ENCODE measurements at regions not wholly inside any gene's neighbourhood (a gene's known extent, or its start where the extent isn't known, plus 50 kb on each side); places are given as distances from the start of the nearest gene placed in this dataset.

DNA sequence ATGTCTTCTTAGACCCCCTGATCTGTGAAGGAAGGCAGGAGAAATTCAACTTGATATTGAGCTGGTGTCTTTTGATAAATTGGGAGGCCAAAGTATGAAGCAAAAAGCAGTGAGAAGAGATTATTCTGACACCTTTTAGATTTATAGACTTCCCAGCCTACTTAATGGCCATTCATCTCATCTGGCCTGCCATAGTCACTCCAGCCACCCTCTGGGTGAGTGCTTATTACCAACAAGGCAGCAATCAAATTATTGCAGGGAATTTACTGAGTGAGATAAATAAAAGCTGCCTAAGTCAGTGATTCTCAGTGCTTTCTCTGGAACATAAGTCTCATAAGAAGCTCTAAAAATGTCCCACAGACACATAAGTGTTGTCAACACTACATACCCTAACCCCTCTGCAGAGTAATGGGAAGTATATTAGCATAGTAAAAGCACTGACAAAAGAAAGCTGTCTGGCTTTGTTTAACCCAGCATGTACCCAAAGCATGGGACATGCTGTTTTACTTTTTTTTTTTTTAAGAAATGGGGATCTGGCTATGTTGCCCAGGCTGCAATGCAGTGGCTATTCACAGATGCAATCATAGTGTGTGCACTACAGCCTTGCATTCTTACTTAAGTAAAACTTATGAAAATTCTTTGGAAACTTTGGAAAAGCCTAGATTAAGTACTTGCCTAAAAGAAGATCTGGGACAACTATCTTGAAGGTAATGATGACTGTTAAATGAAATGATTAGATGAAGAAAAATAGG lies 725.3 kb downstream of the TUSC7 start:
- in situ Hi-C loops (cut with HindIII; ENCODE audit: low sequenced_read_pairs): no loop called here

DNA sequence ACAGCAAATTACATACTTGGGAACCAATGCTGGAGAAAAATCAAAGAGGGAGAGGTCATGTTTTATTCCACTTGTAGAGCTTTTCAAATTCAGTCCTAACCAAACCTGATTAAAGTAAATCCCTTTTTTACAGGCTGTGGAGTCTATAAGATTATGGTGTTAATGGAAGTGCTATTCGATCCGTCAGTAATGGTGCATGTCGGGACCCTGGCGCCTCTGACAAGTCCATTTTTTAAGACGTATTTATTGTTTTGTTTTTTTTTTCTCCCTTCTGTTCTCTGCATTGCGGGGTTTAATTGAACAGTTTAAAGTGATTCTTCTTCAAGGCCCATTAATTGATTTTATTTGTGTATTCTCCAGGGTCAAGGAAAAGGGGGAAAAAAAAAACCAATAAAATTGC lies 725.9 kb downstream of the TUSC7 start:
- in situ Hi-C loops (cut with HindIII; ENCODE audit: low sequenced_read_pairs): no loop called here

DNA sequence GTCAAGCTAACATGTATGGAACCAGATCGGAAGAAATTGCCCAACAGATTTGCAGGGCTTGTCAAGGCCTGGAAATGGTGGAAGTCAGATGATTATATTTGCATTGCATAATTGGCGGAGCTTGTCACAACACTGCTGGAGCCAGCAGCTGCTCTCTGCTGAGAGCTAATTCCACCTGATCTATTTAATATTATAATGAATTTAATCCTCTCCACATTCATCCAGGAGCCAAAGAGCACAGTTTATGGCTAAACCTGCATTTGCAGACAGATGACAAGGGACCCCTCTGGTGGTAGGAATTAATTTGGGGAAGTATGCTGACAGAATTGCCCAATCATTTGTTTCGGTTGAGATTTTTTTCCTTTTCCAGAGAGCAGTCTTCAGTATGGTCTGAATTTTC lies 730.2 kb downstream of the TUSC7 start:
- in situ Hi-C loops (cut with HindIII; ENCODE audit: low sequenced_read_pairs): no loop called here

DNA sequence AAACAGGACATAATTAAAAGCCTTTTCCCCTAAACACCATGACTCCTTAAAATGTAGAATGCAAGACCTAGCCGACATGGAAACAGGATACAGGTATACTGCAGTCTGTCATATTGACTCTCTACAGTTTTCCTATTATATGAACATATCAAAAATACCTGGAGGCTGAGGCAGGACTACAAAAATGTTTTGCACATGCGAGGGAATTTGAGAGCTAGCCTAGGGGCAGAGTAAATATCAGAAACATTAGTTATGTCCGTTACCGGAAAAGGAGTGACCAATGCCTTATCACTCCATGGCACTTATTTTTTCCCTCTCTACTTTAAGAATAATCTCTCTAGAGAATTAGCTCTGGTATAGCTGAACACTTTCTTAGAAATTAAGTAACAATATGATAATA lies 732.3 kb downstream of the TUSC7 start:
- in situ Hi-C loops (cut with HindIII; ENCODE audit: low sequenced_read_pairs): no loop called here

GRCh38 chr3:117442566-117442965 lies 733.0 kb downstream of the TUSC7 start:
- in situ Hi-C loops (cut with HindIII; ENCODE audit: low sequenced_read_pairs): no loop called here

GRCh38 chr3:117443014-117443413 lies 733.4 kb downstream of the TUSC7 start:
- in situ Hi-C loops (cut with HindIII; ENCODE audit: low sequenced_read_pairs): no loop called here

DNA sequence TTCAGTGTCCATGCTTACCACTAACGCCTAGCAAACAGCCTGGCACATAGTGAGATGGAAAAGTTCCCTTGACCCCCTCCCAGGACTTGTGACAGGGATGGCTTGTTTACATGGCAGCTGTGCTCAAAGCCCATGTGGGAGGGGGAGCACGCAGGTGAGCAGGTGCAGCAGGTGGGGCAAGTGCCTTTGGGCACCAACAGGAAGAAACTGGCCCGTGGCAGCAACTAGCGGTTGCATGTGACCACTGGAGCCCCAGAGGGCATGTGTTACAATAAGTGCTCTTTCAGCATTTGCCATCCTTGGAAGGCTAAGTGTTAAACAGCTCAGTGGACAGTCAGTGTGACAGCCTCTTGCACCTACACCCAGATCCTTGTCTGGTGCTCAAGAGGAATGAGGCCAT lies 734.6 kb downstream of the TUSC7 start:
- in situ Hi-C loops (cut with HindIII; ENCODE audit: low sequenced_read_pairs): no loop called here

DNA sequence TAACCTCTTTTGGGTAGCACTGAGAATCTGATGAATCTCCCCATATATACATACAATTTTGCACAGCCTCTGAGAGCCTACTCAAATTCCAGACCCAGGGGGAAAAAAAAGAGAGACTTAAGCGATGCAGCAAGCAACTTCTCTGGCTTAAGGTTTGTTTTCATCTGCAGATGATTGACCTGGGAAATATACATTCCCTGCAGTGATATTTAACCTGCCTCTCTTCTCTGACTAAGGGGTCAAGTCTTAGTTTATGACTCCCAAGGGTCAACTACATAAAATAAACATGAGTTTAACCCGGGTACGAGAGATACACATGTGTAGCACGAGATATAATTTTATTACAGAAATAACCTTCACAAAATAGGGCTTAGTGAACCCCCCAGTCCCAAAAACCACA lies 737.8 kb downstream of the TUSC7 start:
- in situ Hi-C loops (cut with HindIII; ENCODE audit: low sequenced_read_pairs): no loop called here

DNA sequence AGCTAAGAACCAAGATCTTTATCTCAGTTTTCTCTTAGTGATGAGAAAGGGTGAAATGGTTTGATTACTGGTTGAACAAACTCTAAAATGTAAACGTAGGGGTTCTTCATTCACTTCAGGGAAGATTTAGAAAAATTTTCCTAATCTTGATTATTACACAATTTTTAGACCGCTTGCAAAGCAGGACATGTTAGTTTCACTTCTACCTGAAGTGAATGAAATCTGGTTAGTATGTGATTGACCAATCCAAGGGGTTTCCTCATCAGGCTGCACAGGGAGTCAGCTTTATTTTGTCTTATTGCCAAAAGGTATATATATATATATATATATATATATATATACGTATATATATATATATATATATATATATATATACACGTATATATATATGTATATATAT lies 740.4 kb downstream of the TUSC7 start:
- in situ Hi-C loops (cut with HindIII; ENCODE audit: low sequenced_read_pairs): no loop called here

DNA sequence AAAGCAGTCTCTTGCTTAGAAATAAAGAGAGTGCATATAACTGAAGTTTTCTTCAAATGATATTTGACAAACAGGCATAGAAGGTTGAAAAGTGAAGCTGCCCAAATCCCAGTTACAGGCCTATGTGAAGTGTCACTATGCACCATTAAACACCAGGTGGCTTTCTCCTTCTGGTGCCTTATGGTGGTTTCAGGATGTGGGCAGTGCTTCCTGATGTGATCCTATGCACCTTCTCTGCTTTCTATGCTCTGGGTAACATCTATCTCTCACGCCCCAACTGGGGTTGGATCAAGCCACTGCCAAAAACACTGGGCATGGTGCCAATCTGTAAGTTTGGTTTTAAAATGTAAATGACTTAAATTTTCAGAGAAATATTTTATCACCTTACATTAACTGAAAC lies 744.7 kb downstream of the TUSC7 start:
- in situ Hi-C loops (cut with HindIII; ENCODE audit: low sequenced_read_pairs): no loop called here

DNA sequence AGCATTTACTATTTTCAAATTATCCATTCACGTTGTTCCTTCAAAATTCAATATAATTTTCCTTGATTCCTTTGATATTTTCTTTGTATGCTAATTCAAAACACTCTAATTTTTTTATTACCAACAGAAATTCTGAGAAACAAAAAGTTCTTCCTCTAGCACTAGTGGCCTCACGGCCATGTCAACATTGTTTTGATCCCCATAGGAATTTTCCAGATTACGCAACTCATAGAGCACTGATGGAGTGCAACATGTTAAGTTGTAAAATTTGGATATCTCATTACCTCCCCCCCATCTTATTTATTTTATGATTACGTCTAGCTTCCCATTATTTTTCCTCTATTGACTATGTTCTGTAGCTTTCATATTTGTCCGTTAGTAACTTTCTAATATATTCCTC lies 745.3 kb downstream of the TUSC7 start:
- in situ Hi-C loops (cut with HindIII; ENCODE audit: low sequenced_read_pairs): no loop called here

DNA sequence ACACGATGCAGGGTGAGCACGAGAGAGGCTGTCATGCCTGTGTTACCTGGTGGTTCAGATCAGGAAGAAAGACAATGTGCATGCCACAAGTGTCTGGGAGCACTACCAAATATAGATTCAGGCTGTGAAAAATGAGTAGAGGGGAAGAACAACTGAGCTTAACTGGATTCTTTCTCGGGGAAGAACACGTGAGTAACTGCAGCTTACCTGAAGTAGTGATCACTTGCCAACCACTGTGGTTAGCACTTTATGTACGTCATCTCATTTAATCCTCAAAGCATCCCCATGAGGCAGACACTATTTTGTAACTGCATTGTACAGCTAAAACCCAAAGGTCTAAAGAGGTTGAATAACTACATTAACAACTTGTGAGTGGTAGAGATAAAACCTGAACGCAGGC lies 746.2 kb downstream of the TUSC7 start:
- in situ Hi-C loops (cut with HindIII; ENCODE audit: low sequenced_read_pairs): no loop called here

DNA sequence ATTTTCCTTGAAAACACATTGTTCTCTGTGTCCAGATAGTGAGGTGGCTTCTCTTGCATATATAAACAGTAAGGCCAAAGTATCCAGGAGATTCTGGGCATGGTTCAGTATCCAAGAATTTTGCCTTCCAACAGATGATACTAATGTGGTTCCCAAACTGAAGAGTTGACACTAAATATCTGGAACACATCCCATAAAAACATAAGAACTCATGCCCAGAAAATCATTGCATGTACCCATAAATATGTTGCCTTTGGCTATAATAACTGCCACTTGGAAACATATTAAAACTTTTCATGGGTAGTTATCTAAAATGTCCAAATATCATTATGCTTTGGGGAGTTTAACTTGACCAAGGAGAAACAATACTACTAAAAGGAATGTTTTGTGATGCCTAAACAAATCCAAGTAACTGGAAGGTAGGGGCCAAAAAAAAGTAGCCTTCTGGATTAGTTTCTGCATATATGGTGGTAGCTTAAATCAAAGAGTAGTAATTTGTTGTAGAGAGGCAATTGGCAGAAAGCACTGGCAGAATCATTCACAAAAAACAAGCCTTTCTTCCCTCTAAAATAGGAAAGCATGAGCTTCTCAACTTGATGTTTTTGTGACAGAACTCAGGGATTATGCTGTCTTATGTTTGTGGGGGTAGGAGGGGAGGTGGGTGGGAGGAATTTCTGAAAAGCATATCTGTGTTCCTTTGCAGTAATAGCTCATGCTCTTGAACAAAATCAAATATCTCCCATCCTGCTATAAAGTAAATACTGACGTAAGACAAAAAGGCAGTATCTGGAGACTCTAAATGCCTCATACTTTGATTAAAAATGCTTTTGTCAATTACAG lies 753.9 kb downstream of the TUSC7 start:
- in situ Hi-C loops (cut with HindIII; ENCODE audit: low sequenced_read_pairs): no loop called here

- in situ Hi-C loops (cut with HindIII; ENCODE audit: low sequenced_read_pairs): no loop called here
Measured at GRCh38 chr3:117471831-117472230, 762.3 kb downstream of the TUSC7 start.

DNA sequence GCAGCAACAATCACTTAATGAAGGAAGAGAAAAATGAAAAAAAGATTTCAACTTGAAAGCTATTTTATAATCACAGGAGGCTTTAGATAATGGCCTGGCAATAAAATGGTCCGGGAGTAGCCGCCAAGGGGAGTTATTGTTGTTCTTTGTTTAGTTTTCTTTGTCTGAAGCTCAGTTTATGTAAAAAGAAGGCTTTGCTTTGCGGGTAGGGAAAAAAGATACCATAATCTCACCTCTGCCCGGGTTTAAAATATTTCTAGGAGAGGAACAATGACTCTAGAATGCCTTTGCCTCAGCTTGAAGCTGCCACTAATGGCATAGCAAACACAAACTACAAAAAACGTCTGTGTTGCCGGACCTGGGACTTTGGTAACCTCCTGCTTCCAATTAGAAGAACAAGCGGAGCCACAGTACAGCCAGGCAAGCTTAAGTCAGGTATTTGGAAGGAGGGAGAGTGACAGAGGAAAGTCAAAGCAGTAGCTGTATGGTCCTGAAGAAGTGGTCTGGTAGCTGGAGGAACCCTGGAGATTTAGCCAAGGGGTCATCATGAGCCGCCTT lies 764.5 kb downstream of the TUSC7 start:
- in situ Hi-C loops (cut with HindIII; ENCODE audit: low sequenced_read_pairs): no loop called here

- in situ Hi-C loops (cut with HindIII; ENCODE audit: low sequenced_read_pairs): no loop called here
Measured at GRCh38 chr3:117476572-117476971, 767.0 kb downstream of the TUSC7 start.

- in situ Hi-C loops (cut with HindIII; ENCODE audit: low sequenced_read_pairs): no loop called here
Measured at GRCh38 chr3:117477214-117477755, 767.7 kb downstream of the TUSC7 start.

DNA sequence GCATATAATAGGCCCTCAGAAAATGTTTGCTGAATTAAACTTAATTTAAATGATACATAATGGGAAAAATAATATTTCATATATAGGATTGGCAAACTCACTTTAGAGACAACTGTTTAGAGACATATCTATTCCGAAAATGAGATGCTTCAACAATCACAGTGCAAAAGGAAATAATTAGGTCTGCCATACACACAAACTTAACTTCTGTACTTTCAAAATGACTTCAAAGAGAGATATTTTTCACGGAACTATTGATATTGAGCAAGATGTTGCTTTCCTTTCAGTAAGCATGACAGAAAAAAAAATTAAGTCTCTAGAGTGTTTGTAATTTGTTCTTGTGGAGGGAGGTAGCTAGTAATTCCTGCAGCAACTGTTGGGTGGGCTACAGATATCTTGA lies 769.5 kb downstream of the TUSC7 start:
- in situ Hi-C loops (cut with HindIII; ENCODE audit: low sequenced_read_pairs): no loop called here

- in situ Hi-C loops (cut with HindIII; ENCODE audit: low sequenced_read_pairs): no loop called here
Measured at GRCh38 chr3:117480525-117480924, 770.9 kb downstream of the TUSC7 start.

DNA sequence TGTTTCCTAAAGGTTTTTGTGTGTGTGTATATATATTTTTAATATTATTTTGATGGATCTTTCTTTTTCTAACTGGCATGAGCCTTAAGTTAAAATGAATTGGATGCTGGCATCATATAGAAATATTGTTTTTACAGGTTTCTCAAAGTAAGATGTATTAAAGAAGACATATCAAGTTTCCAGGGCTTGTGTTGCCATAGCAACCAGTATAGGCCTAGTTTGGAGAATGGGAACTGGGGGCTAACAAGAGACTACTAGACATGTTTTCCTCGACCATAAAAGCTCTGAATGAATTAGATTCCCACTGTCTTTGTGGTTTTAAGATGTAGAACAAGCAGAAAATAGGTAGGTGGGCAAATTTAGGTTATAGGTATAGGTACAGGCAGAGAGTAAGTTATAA lies 771.4 kb downstream of the TUSC7 start:
- in situ Hi-C loops (cut with HindIII; ENCODE audit: low sequenced_read_pairs): no loop called here

- in situ Hi-C loops (cut with HindIII; ENCODE audit: low sequenced_read_pairs): no loop called here
Measured at GRCh38 chr3:117483839-117484238, 774.3 kb downstream of the TUSC7 start.

GRCh38 chr3:117485841-117486240 lies 776.3 kb downstream of the TUSC7 start:
- in situ Hi-C loops (cut with HindIII; ENCODE audit: low sequenced_read_pairs): no loop called here
